ENCODE measurements at regions not wholly inside any gene's neighbourhood (a gene's known extent, or its start where the extent isn't known, plus 50 kb on each side); places are given as distances from the start of the nearest gene placed in this dataset.

- Histone ChIP-seq H3K4me2 (no peak overlapping the region), H2AFZ (no peak overlapping the region), H3K9me2 (ENCODE audit: insufficient read depth) (no peaks in the 10 kb centered on the region; the same call in 1 of the 2 replicates), H3K4me3 (no peak overlapping the region), H3F3A (ENCODE audit: insufficient read depth, low read depth) (no peaks in the 10 kb centered on the region), H3K36me3 (ENCODE audit: low read depth) (no peaks in the 10 kb centered on the region), H3K9me3 (ENCODE audit: insufficient read depth, low read depth) (peaks cover 5% of the 10 kb centered on the region; the same call in 1 of the 2 replicates), H4K20me1 (ENCODE audit: insufficient read depth) (no peaks in the 10 kb centered on the region), H3K27ac (no peak overlapping the region), H3K27me3 (ENCODE audit: insufficient read depth, low read depth) (no peaks in the 10 kb centered on the region), H3K79me2 (ENCODE audit: low read depth) (no peaks in the 10 kb centered on the region), H3K4me1 (replicated peaks; ENCODE audit: insufficient read depth) (no peaks in the 10 kb centered on the region)
- DNase-seq, result no peak
- CTCF ChIA-PET, result no interaction called here
- BruUV-seq (replicated peaks), result no TSS peak
- intact Hi-C loops (cut with micrococcal nuclease; ENCODE audit: unreplicated experiment), result no loop called here
- POLR2A ChIA-PET (ENCODE audit: unreplicated experiment), result no interaction called here
- TF ChIP-seq EZH2 (IDR thresholded peaks at IDR 0.05; ENCODE audit: low read depth), result no peak
- no peak for TF ChIP-seq CTCF (conservative IDR thresholded peaks at IDR 0.05)
Observed at GRCh38 chr11:109794501-109794900, 298.7 kb upstream of the ZC3H12C start.

- no peak for TF ChIP-seq EZH2 (IDR thresholded peaks at IDR 0.05; ENCODE audit: low read depth)
- no peak for TF ChIP-seq CTCF (conservative IDR thresholded peaks at IDR 0.05)
- Histone ChIP-seq H3K36me3 (ENCODE audit: low read depth) (no peaks in the 10 kb centered on the region), H3K79me2 (ENCODE audit: low read depth) (no peaks in the 10 kb centered on the region), H3K4me1 (replicated peaks; ENCODE audit: insufficient read depth) (no peaks in the 10 kb centered on the region), H4K20me1 (ENCODE audit: insufficient read depth) (no peaks in the 10 kb centered on the region), H3K9me3 (ENCODE audit: insufficient read depth, low read depth) (peaks cover 5% of the 10 kb centered on the region; the same call in 1 of the 2 replicates), H3K9me2 (ENCODE audit: insufficient read depth) (no peaks in the 10 kb centered on the region; the same call in 1 of the 2 replicates), H3K27ac (no peak overlapping the region), H3K27me3 (ENCODE audit: insufficient read depth, low read depth) (no peaks in the 10 kb centered on the region), H2AFZ (no peak overlapping the region), H3K4me3 (no peak overlapping the region), H3F3A (ENCODE audit: insufficient read depth, low read depth) (no peaks in the 10 kb centered on the region), H3K4me2 (no peak overlapping the region)
- no peak for DNase-seq
- no TSS peak for BruUV-seq (replicated peaks)
- POLR2A ChIA-PET (ENCODE audit: unreplicated experiment), result no interaction called here
- CTCF ChIA-PET, result no interaction called here
- intact Hi-C loops (cut with micrococcal nuclease; ENCODE audit: unreplicated experiment), result no loop called here
Observed at GRCh38 chr11:109795234-109795633, 298.0 kb upstream of the ZC3H12C start.

- intact Hi-C loops (cut with micrococcal nuclease; ENCODE audit: unreplicated experiment), result no loop called here
- CTCF ChIA-PET, result no interaction called here
- Histone ChIP-seq H3K36me3 (ENCODE audit: low read depth) (no peaks in the 10 kb centered on the region), H3K79me2 (ENCODE audit: low read depth) (no peaks in the 10 kb centered on the region), H3K27ac (no peak overlapping the region), H3K9me2 (ENCODE audit: insufficient read depth) (no peaks in the 10 kb centered on the region; the same call in 1 of the 2 replicates), H3K4me2 (no peak overlapping the region), H4K20me1 (ENCODE audit: insufficient read depth) (no peaks in the 10 kb centered on the region), H3K4me1 (replicated peaks; ENCODE audit: insufficient read depth) (no peaks in the 10 kb centered on the region), H3F3A (ENCODE audit: insufficient read depth, low read depth) (no peaks in the 10 kb centered on the region), H2AFZ (no peak overlapping the region), H3K9me3 (ENCODE audit: insufficient read depth, low read depth) (peaks cover 5% of the 10 kb centered on the region; the same call in 1 of the 2 replicates), H3K27me3 (ENCODE audit: insufficient read depth, low read depth) (no peaks in the 10 kb centered on the region), H3K4me3 (no peak overlapping the region)
- no peak for DNase-seq
- no TSS peak for BruUV-seq (replicated peaks)
- POLR2A ChIA-PET (ENCODE audit: unreplicated experiment), result no interaction called here
- TF ChIP-seq EZH2 (IDR thresholded peaks at IDR 0.05; ENCODE audit: low read depth) (no peak), CTCF (conservative IDR thresholded peaks at IDR 0.05) (no peak)
Observed at GRCh38 chr11:109796253-109796652, 296.9 kb upstream of the ZC3H12C start.

All from PC-9 (cell line).